Gastrocnemius medialis (tissue), 4 donors: ENCODE measurements at regions not wholly inside any gene's neighbourhood (a gene's known extent, or its start where the extent isn't known, plus 50 kb on each side); places are given as distances from the start of the nearest gene placed in this dataset.

Experiments used
- POLR2A ChIP-seq, 2 donors: fragments of 450-650 bp; IDR thresholded peaks; one replicate each; pipeline ENCODE4 v1.6.1; 2017; ENCODE audit warnings: antibody characterized with exemption in 2 of 2, mild to moderate bottlenecking in 2 of 2, moderate library complexity in 2 of 2
- TF ChIP-seq, protein P1 (sequence below), 5 experiments: fragments of 450-650 bp in 3 of 5; fragments of 200-600 bp in 2 of 5; sonication (generic) in 2 of 5; IDR thresholded peaks in 4 of 5; conservative IDR thresholded peaks in 1 of 5; 1 replicate in 4 of 5; 2 replicates in 1 of 5; pipeline ENCODE4 v1.5.1; 2016 to 2019; ENCODE audit warnings: antibody characterized with exemption in 5 of 5, mild to moderate bottlenecking in 3 of 5, moderate library complexity in 3 of 5

DNA sequence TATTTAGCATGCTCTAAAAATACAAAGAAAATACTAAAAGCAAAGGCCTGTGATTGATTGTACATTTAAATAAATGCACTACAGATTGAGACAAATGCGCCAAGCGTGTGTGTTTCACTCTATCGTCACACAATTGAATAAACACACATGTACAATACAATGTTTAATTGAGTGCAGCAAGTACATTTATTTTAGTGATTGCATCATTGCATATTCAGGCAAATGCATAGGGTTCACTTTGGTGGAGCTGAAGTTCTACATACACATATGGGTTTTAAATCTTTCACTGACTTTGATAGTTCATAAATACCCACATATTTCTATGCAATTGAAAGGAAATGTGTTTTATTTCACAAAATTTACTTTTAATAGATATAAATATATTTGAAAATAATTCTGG, 750.6 kb upstream of the MMS22L start:
- TF ChIP-seq, protein P1, sequence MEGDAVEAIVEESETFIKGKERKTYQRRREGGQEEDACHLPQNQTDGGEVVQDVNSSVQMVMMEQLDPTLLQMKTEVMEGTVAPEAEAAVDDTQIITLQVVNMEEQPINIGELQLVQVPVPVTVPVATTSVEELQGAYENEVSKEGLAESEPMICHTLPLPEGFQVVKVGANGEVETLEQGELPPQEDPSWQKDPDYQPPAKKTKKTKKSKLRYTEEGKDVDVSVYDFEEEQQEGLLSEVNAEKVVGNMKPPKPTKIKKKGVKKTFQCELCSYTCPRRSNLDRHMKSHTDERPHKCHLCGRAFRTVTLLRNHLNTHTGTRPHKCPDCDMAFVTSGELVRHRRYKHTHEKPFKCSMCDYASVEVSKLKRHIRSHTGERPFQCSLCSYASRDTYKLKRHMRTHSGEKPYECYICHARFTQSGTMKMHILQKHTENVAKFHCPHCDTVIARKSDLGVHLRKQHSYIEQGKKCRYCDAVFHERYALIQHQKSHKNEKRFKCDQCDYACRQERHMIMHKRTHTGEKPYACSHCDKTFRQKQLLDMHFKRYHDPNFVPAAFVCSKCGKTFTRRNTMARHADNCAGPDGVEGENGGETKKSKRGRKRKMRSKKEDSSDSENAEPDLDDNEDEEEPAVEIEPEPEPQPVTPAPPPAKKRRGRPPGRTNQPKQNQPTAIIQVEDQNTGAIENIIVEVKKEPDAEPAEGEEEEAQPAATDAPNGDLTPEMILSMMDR (IDR thresholded peaks at IDR 0.05 in 4 of 5, conservative IDR thresholded peaks at IDR 0.05 in 1 of 5), result no peak
- no peak for TF ChIP-seq POLR2A (IDR thresholded peaks at IDR 0.05)
